Thyroid gland (tissue), 4 donors: ENCODE measurements at regions not wholly inside any gene's neighbourhood (a gene's known extent, or its start where the extent isn't known, plus 50 kb on each side); places are given as distances from the start of the nearest gene placed in this dataset.
A peak's percentile ranks its signal among the peaks of the same experiment; 100 is the strongest.
"Not testable (repeated sequence)": the region's sequence is repeated elsewhere in the genome, so short reads cannot be mapped to it uniquely, and the experiment has no call there.

ENCODE experiments used
- DNase-seq, 2 donors: peaks; one replicate each; pipeline ENCODE4 v3.0.0-alpha.2; 2019
- H3K27ac ChIP-seq, 3 donors: fragments of 200-600 bp; sonication (generic); 1 replicate in 2 of 3; 2 replicates in 1 of 3; pipeline ENCODE4 v1.5.1; 2016 to 2019; ENCODE audit warnings: mild to moderate bottlenecking in 1 of 3, moderate library complexity in 1 of 3
- H3K27me3 ChIP-seq: fragments of 200-600 bp; sonication (generic); one replicate; pipeline ENCODE4 v1.5.1; 2019
- H3K36me3 ChIP-seq, 2 donors: fragments of 200-600 bp; sonication (generic); one replicate each; pipeline ENCODE4 v1.5.1; 2016 to 2019
- H3K4me1 ChIP-seq, 2 donors: fragments of 200-600 bp; sonication (generic); one replicate each; pipeline ENCODE4 v1.5.1; 2017 to 2019
- H3K4me3 ChIP-seq, 3 donors: fragments of 200-600 bp; sonication (generic); replicated peaks in 1 of 3; 1 replicate in 2 of 3; 2 replicates in 1 of 3; pipeline ENCODE4 v1.5.1; 2016; ENCODE audit warnings: mild to moderate bottlenecking in 1 of 3
- H3K9me3 ChIP-seq: fragments of 200-600 bp; sonication (generic); one replicate; pipeline ENCODE4 v1.5.1; 2017
- POLR2A ChIP-seq, 2 donors: fragments of 450-650 bp; IDR thresholded peaks; one replicate each; pipeline ENCODE4 v1.6.1; 2017; ENCODE audit warnings: antibody characterized with exemption in 2 of 2, mild to moderate bottlenecking in 2 of 2, moderate library complexity in 1 of 2
- WGBS, 2 donors: methylation state at CpG; one replicate each; pipeline ENCODE4 v1.1.5; 2017; 5-methylcytosine and 5-hydroxymethylcytosine counted together
- intact Hi-C: fragments of 100-400 bp; cut with DNase I; formaldehyde crosslinking; loops from one replicate; pipeline ENCODE4 v1.15.1; 2023
- TF ChIP-seq, protein P1 (sequence below), 6 experiments: fragments of 200-600 bp in 3 of 6; fragments of 450-650 bp in 3 of 6; sonication (generic) in 3 of 6; IDR thresholded peaks; one replicate each; pipeline ENCODE4 v1.5.1; 2016 to 2019; ENCODE audit warnings: antibody characterized with exemption in 6 of 6, mild to moderate bottlenecking in 2 of 6, inconsistent platforms in 1 of 6, moderate library complexity in 1 of 6

DNA sequence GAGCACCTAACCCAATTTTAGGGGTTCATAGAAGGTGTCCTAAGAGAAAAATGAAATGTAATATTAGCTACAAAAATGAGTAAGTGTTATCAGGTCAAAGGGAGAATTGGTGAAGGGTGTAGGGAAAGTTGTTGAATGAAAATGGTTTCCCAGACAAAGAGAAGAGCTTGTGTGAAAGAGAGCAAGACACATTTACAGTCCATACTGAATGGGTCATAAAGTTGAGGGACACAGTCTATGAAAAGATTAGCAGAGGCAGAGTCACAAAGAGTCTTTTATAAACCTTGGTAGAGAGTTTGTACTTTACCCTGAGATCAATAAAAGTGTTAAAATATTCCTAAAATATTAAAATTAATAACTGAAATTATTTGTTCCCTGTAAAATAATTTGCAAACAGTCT, 759.4 kb downstream of the DIAPH3 start:
- DNase-seq, result no peak
- Histone ChIP-seq H3K36me3 (no peaks in the 10 kb centered on the region), H3K27ac (no peak overlapping the region), H3K4me3 (no peak overlapping the region), H3K27me3 (no peaks in the 10 kb centered on the region), H3K9me3 (no peaks in the 10 kb centered on the region), H3K4me1 (peaks cover 0 to 5% of the 10 kb centered on the region in 2 donors)
- intact Hi-C loops, result no loop called here
- TF ChIP-seq POLR2A (IDR thresholded peaks at IDR 0.05), result no peak
- TF ChIP-seq, protein P1, sequence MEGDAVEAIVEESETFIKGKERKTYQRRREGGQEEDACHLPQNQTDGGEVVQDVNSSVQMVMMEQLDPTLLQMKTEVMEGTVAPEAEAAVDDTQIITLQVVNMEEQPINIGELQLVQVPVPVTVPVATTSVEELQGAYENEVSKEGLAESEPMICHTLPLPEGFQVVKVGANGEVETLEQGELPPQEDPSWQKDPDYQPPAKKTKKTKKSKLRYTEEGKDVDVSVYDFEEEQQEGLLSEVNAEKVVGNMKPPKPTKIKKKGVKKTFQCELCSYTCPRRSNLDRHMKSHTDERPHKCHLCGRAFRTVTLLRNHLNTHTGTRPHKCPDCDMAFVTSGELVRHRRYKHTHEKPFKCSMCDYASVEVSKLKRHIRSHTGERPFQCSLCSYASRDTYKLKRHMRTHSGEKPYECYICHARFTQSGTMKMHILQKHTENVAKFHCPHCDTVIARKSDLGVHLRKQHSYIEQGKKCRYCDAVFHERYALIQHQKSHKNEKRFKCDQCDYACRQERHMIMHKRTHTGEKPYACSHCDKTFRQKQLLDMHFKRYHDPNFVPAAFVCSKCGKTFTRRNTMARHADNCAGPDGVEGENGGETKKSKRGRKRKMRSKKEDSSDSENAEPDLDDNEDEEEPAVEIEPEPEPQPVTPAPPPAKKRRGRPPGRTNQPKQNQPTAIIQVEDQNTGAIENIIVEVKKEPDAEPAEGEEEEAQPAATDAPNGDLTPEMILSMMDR (IDR thresholded peaks at IDR 0.05), result no peak

DNA sequence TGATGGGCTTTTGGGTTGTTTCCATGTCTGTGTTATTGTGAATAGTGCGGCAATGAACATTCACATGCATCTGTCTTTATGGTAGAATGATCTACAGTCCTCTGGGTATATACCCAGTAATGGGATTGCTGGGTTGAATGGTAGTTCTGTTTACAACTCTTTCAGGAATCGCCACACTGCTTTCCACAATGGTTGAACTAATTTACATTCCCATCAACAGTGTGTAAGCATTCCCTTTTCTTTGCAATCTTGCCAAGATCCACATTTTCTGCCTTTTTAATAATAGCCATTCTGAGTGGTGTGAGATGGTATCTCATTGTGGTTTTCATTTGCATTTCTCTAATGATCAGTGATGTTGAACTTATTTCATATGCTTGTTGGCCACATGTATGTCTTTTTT, 756.5 kb downstream of the DIAPH3 start:
- H3K27me3 ChIP-seq, H3K4me1 ChIP-seq, H3K36me3 ChIP-seq, H3K27ac ChIP-seq, DNase-seq, H3K4me3 ChIP-seq, intact Hi-C loops, H3K9me3 ChIP-seq: not testable (repeated sequence)
- 97 to 98% methylated on average over 2 of the region's 2 CpGs for WGBS, 2 donors

DNA sequence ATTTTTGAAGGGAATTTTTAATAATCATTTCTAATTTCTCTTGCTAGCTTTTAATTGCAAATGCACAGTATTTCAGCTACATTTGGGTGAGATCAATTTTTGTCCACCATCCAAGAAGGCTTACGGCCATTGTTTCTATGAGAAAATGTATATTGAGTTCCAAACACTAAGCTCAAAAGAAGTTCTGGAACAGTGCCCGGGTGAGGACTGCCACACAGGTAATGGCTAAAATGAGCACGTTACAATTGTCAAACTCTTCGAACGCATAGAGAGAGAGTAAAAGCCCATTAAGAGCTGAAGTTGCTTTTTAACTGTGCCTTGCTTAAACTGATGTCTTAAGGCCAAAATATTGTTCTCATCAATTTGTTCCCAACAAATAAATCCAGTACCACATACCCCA, 755.0 kb downstream of the DIAPH3 start:
- TF ChIP-seq POLR2A (IDR thresholded peaks at IDR 0.05), result no peak
- TF ChIP-seq, protein P1 (IDR thresholded peaks at IDR 0.05), result no peak
- no peak overlapping the region for H3K27ac ChIP-seq
- H3K4me1 ChIP-seq, result peaks cover 0 to 8% of the 10 kb centered on the region in 2 donors
- DNase-seq, result no peak
- H3K27me3 ChIP-seq, result no peaks in the 10 kb centered on the region
- 63 to 69% methylated on average over 5 of the region's 5 CpGs for WGBS, 2 donors
- intact Hi-C loops, result no loop called here
- H3K9me3 ChIP-seq, result no peaks in the 10 kb centered on the region
- H3K36me3 ChIP-seq, result no peaks in the 10 kb centered on the region
- H3K4me3 ChIP-seq, result no peak overlapping the region

DNA sequence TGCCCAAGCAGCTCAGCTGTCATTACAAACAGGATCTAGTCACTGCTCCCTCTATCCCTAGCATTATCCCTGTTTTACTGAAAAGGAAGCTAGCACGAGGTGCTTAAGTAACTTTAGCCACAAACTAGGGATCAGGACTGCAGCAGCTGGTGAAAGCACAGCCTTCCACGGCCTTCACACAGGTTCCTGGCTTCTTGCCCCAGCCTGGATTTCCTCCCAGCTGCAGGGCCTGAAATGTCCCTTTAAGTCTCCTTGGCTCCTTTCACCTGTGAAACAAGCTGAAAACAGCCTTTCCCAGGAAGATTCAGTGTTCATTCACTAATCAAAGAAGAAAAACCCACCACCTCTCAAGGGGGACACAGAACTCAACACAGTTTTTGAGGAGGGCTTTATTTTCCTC, 754.5 kb downstream of the DIAPH3 start:
- Histone ChIP-seq H3K27ac (no peak overlapping the region), H3K27me3 (no peaks in the 10 kb centered on the region), H3K4me3 (no peak overlapping the region), H3K9me3 (no peaks in the 10 kb centered on the region), H3K4me1 (peaks cover 0 to 8% of the 10 kb centered on the region in 2 donors), H3K36me3 (no peaks in the 10 kb centered on the region)
- peak; percentile 62 to 79 for DNase-seq
- 14 to 19% methylated on average over 2 of the region's 2 CpGs for WGBS, 2 donors
- TF ChIP-seq POLR2A (IDR thresholded peaks at IDR 0.05), result no peak
- TF ChIP-seq, protein P1 (IDR thresholded peaks at IDR 0.05), result no peak
- intact Hi-C loops, result no loop called here

DNA sequence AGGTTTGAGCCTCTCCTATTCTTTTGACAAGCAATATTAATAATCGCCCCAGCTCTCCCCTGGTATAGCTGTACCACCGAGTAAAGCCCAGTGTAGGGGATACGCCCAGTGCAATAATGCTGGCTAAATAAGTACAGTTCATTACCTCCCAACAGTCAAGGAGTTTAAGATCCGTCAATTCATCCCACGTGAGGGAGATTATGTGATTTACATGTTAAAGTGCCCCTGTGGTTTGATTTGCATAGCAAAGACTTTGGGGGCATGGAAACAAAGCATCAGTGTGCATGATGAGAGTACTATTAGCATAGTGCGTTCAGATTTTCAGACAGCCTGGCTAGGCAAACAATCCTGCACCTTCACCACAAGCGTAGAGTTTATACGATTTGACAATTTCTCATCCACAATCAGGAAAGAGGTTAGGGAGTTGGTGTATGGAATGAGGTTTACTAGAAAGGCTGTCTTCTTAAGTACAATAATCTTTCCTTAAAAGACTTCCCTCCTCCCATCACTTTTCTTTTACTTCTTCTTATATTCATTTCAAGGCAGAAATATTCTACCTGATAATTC, 754.0 kb downstream of the DIAPH3 start:
- Histone ChIP-seq H3K36me3 (no peaks in the 10 kb centered on the region), H3K27me3 (no peaks in the 10 kb centered on the region), H3K9me3 (no peaks in the 10 kb centered on the region), H3K27ac (no peak overlapping the region), H3K4me1 (peaks cover 0 to 8% of the 10 kb centered on the region in 2 donors), H3K4me3 (no peak overlapping the region)
- intact Hi-C loops, result no loop called here
- TF ChIP-seq, protein P1 (IDR thresholded peaks at IDR 0.05), result no peak
- TF ChIP-seq POLR2A (IDR thresholded peaks at IDR 0.05), result no peak
- WGBS, 2 donors, result 84 to 89% methylated on average over 8 of the region's 8 CpGs
- DNase-seq, result no peak

DNA sequence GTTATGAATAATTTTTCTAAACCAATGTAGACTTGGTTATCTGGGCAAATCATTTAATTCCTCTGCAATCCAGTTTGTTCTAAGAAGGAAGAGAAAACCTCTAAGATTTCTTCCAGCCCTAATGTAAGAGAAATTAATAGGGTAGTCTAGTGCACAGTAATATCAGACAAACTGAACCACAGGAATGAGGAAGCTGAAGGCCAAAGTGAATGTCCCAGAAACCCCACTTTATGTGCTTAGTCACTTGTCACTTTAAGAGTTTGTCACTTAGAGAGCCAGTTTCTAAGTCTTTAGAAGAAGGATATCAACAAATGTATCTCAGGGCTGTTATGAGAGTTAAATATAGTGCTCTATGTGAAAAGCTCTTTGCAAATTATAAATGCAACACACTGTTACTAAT, 750.6 kb downstream of the DIAPH3 start:
- intact Hi-C loops, result no loop called here

More for the DNA sequence above, 750.6 kb downstream of the DIAPH3 start:
- Histone ChIP-seq H3K27me3 (no peaks in the 10 kb centered on the region), H3K9me3 (no peaks in the 10 kb centered on the region), H3K27ac (no peak overlapping the region), H3K4me3 (no peak overlapping the region), H3K4me1 (peaks cover 0 to 8% of the 10 kb centered on the region in 2 donors), H3K36me3 (no peaks in the 10 kb centered on the region)
- no peak for DNase-seq
- TF ChIP-seq, protein P1 (IDR thresholded peaks at IDR 0.05), result no peak
- no peak for TF ChIP-seq POLR2A (IDR thresholded peaks at IDR 0.05)
